ENCODE measurements at regions not wholly inside any gene's neighbourhood (a gene's known extent, or its start where the extent isn't known, plus 50 kb on each side); places are given as distances from the start of the nearest gene placed in this dataset.
A peak's percentile ranks its signal among the peaks of the same experiment; 100 is the strongest.
"Not testable (repeated sequence)": the region's sequence is repeated elsewhere in the genome, so short reads cannot be mapped to it uniquely, and the experiment has no call there.

GRCh38 chr16:7866144-7866543, 533.5 kb downstream of the RBFOX1 start:
- no peak for DNase-seq (ENCODE audit: extremely low spot score)
- intact Hi-C loops (cut with DNase I) = no loop called here
- Histone ChIP-seq H3K9me3 (peaks cover 0 to 11% (median 0%) of the 10 kb centered on the region in 4 donors), H3K27me3 (no peaks in the 10 kb centered on the region), H3K4me3 (no peak overlapping the region), H3K27ac (replicated peaks in 1 of 4) (no peak overlapping the region), H3K4me1 (no peaks in the 10 kb centered on the region), H3K36me3 (no peaks in the 10 kb centered on the region)
- 17% methylated on average over 4 of the region's 4 CpGs for WGBS
- TF ChIP-seq POLR2AphosphoS5 (IDR thresholded peaks at IDR 0.05) (no peak), EP300 (IDR thresholded peaks at IDR 0.05) (no peak), CTCF (IDR thresholded peaks at IDR 0.05) (no peak), POLR2A (IDR thresholded peaks at IDR 0.05; ENCODE audit: low read depth) (no peak)

GRCh38 chr16:7865393-7865792, 532.7 kb downstream of the RBFOX1 start:
- DNase-seq (ENCODE audit: extremely low spot score); H3K36me3 ChIP-seq; H3K27ac ChIP-seq (replicated peaks in 1 of 4); H3K27me3 ChIP-seq; H3K4me1 ChIP-seq; intact Hi-C loops (cut with DNase I); H3K4me3 ChIP-seq: not testable (repeated sequence)
- WGBS = 48% methylated on average over 3 of the region's 3 CpGs
- H3K9me3 ChIP-seq = peaks cover 0 to 11% (median 0%) of the 10 kb centered on the region in 4 donors

- peaks cover 0 to 4% (median 0%) of the 10 kb centered on the region in 4 donors for H3K9me3 ChIP-seq
- DNase-seq (ENCODE audit: extremely low spot score) = peak; percentile 78
- TF ChIP-seq CTCF (IDR thresholded peaks at IDR 0.05) = no peak
- TF ChIP-seq POLR2A (IDR thresholded peaks at IDR 0.05; ENCODE audit: low read depth) = no peak
- no peak for TF ChIP-seq POLR2AphosphoS5 (IDR thresholded peaks at IDR 0.05)
- TF ChIP-seq EP300 (IDR thresholded peaks at IDR 0.05) = no peak
- no peak overlapping the region for H3K4me3 ChIP-seq
- H3K27me3 ChIP-seq = no peaks in the 10 kb centered on the region
- WGBS = 80% methylated on average over 3 of the region's 3 CpGs
- H3K36me3 ChIP-seq = no peaks in the 10 kb centered on the region
- no peaks in the 10 kb centered on the region for H3K4me1 ChIP-seq
- no peak overlapping the region for H3K27ac ChIP-seq (replicated peaks in 1 of 4)
- intact Hi-C loops (cut with DNase I) = no loop called here
These were observed 529.4 kb downstream of the RBFOX1 start for GRCh38 chr16:7861891-7862582.

GRCh38 chr16:7853197-7853596, 520.6 kb downstream of the RBFOX1 start:
- Histone ChIP-seq H3K27ac (replicated peaks in 1 of 4) (no peak overlapping the region), H3K4me1 (no peaks in the 10 kb centered on the region)

GRCh38 chr16:7849841-7850240, 517.2 kb downstream of the RBFOX1 start:
- Histone ChIP-seq H3K9me3 (no peaks in the 10 kb centered on the region), H3K4me1 (no peaks in the 10 kb centered on the region), H3K36me3 (no peaks in the 10 kb centered on the region), H3K27ac (replicated peaks in 1 of 4) (no peak overlapping the region), H3K27me3 (no peaks in the 10 kb centered on the region), H3K4me3 (no peak overlapping the region)
- intact Hi-C loops (cut with DNase I) = no loop called here
- WGBS = 70% methylated on average over 3 of the region's 3 CpGs
- DNase-seq (ENCODE audit: extremely low spot score) = peak; percentile 39
- TF ChIP-seq CTCF (IDR thresholded peaks at IDR 0.05) (no peak), POLR2A (IDR thresholded peaks at IDR 0.05; ENCODE audit: low read depth) (no peak), POLR2AphosphoS5 (IDR thresholded peaks at IDR 0.05) (no peak), EP300 (IDR thresholded peaks at IDR 0.05) (no peak)

More at GRCh38 chr16:7853197-7853596, 520.6 kb downstream of the RBFOX1 start:
- Histone ChIP-seq H3K27me3 (no peaks in the 10 kb centered on the region), H3K36me3 (no peaks in the 10 kb centered on the region), H3K9me3 (no peaks in the 10 kb centered on the region), H3K4me3 (no peak overlapping the region)
- no peak for TF ChIP-seq POLR2A (IDR thresholded peaks at IDR 0.05; ENCODE audit: low read depth)
- no peak for TF ChIP-seq CTCF (IDR thresholded peaks at IDR 0.05)
- TF ChIP-seq EP300 (IDR thresholded peaks at IDR 0.05) = no peak
- no peak for TF ChIP-seq POLR2AphosphoS5 (IDR thresholded peaks at IDR 0.05)
- DNase-seq (ENCODE audit: extremely low spot score) = peak; percentile 39
- intact Hi-C loops (cut with DNase I) = no loop called here
- 55% methylated on average over 3 of the region's 3 CpGs for WGBS

Measured in esophagus muscularis mucosa (tissue), 4 donors.